Sigmoid colon (tissue), 6 donors: ENCODE measurements at regions not wholly inside any gene's neighbourhood (a gene's known extent, or its start where the extent isn't known, plus 50 kb on each side); places are given as distances from the start of the nearest gene placed in this dataset.

Experiments used
- DNase-seq: peaks from one replicate; pipeline ENCODE4 v3.0.0-alpha.2; 2019
- H3K27ac ChIP-seq, 4 donors: fragments of 200-600 bp; sonication (generic); one replicate each; pipeline ENCODE4 v1.5.1; 2016 to 2019; ENCODE audit warnings: mild to moderate bottlenecking in 1 of 4
- H3K27me3 ChIP-seq, 3 donors: fragments of 200-600 bp; sonication (generic); one replicate each; pipeline ENCODE4 v1.5.1; 2019; ENCODE audit warnings: mild to moderate bottlenecking in 1 of 3
- H3K36me3 ChIP-seq, 4 donors: fragments of 200-600 bp; sonication (generic); one replicate each; pipeline ENCODE4 v1.5.1; 2016 to 2019
- H3K4me1 ChIP-seq, 4 donors: fragments of 200-600 bp; sonication (generic); one replicate each; pipeline ENCODE4 v1.5.1; 2017 to 2019
- H3K4me3 ChIP-seq, 4 donors: fragments of 200-600 bp; sonication (generic); one replicate each; pipeline ENCODE4 v1.5.1; 2017 to 2019; ENCODE audit warnings: mild to moderate bottlenecking in 2 of 4, moderate library complexity in 1 of 4
- H3K9me3 ChIP-seq, 4 donors: fragments of 200-600 bp in 3 of 4; sonication (generic) in 3 of 4; one replicate each; pipeline versions ENCODE4 v1.5.1 to v1.6.1; 2013 to 2019
- CTCF ChIP-seq, 4 experiments: fragments of 450-650 bp in 3 of 4; fragments of 200-600 bp in 1 of 4; IDR thresholded peaks; one replicate each; pipeline ENCODE4 v1.5.1; 2016 to 2019; ENCODE audit warnings: antibody characterized with exemption in 4 of 4, mild to moderate bottlenecking in 3 of 4, moderate library complexity in 2 of 4
- EP300 ChIP-seq, 4 donors: sonication (generic); formaldehyde crosslinking; IDR thresholded peaks; one replicate each; pipeline ENCODE4 v1.6.1; 2017; ENCODE audit warnings: antibody characterized with exemption in 4 of 4
- POLR2A ChIP-seq, 2 donors: fragments of 450-650 bp; IDR thresholded peaks; one replicate each; pipeline ENCODE4 v1.6.1; 2016; ENCODE audit warnings: antibody characterized with exemption in 2 of 2, mild to moderate bottlenecking in 2 of 2, moderate library complexity in 2 of 2
- POLR2AphosphoS5 ChIP-seq, 4 donors: sonication (generic); formaldehyde crosslinking; IDR thresholded peaks; one replicate each; pipeline ENCODE4 v1.6.1; 2017; ENCODE audit warnings: antibody characterized with exemption in 4 of 4
- WGBS, 2 donors: extraction: QIAGEN DNeasy Blood & Tissue Kit; methylation state at CpG; one replicate each; pipeline ENCODE4 v1.1.7; 2013; 5-methylcytosine and 5-hydroxymethylcytosine counted together
- intact Hi-C: fragments of 100-400 bp; cut with DNase I; formaldehyde crosslinking; loops from one replicate; pipeline ENCODE4 v1.15.1; 2023
- donor health status: healthy with polysubstance abuse.
- donor health status: healthy.

DNA sequence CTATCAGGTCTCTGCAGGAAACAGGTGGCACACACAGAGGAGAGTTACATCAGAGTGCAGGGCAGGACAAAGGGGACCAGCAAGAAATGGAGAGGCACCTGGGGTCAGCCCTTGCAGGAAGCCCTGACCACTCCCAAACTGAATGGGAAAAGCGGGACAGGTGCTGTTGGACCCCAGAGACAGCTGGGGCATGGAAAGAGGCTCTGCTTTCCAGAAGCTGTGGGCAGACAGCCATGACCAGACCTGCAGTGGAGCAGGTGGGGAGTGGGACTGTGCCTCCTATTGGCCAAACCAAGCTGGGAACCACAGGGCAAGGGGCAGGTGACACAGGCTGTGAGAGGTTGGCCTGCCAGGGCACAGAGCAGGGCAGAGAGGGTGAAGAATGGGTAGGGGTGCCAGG lies 125.8 kb downstream of the BOD1 start:
- Histone ChIP-seq H3K27me3 (no peaks in the 10 kb centered on the region), H3K9me3 (no peaks in the 10 kb centered on the region), H3K27ac (no peak overlapping the region), H3K4me3 (no peak overlapping the region), H3K36me3 (no peaks in the 10 kb centered on the region), H3K4me1 (peaks cover 0 to 40% (median 28%) of the 10 kb centered on the region in 4 donors)
- intact Hi-C loops, result no loop called here
- no peak for TF ChIP-seq CTCF (IDR thresholded peaks at IDR 0.05)
- no peak for TF ChIP-seq POLR2A (IDR thresholded peaks at IDR 0.05)
- no peak for TF ChIP-seq EP300 (IDR thresholded peaks at IDR 0.05)
- no peak for TF ChIP-seq POLR2AphosphoS5 (IDR thresholded peaks at IDR 0.05)
- no peak for DNase-seq
- WGBS, 2 donors, result 73 to 86% methylated on average over 1 of the region's 1 CpG

DNA sequence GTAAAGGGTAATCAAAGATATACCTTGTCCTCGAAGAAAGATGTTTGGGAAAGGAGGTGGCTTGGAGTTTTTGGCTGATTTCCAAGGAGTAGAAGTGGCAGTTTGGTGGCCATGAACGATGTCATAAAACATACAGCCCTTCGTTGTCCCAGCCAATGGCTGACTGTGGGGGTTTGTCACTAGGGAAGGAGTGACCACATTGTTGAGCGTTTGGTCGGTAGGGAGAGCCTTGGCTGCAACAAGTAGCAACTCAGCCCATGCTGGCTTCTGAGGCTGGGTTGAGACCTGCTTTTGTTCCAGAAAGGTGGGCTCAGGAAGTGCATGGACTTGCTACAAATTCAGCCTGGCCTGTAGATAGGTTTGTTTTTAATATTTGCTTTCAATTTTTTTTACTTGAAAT lies 128.3 kb downstream of the BOD1 start:
- Histone ChIP-seq H3K36me3 (no peaks in the 10 kb centered on the region), H3K27me3 (no peaks in the 10 kb centered on the region), H3K9me3 (no peaks in the 10 kb centered on the region), H3K4me3 (no peak overlapping the region), H3K27ac (peak overlapping the region in 1 of 4 donors; percentile 84), H3K4me1 (peaks cover 0 to 31% (median 17%) of the 10 kb centered on the region in 4 donors)
- intact Hi-C loops, result no loop called here
- DNase-seq, result no peak
- 20 to 56% methylated on average over 5 of the region's 5 CpGs for WGBS, 2 donors
- TF ChIP-seq POLR2AphosphoS5 (IDR thresholded peaks at IDR 0.05), result no peak
- TF ChIP-seq CTCF (IDR thresholded peaks at IDR 0.05), result no peak
- TF ChIP-seq POLR2A (IDR thresholded peaks at IDR 0.05), result no peak
- no peak for TF ChIP-seq EP300 (IDR thresholded peaks at IDR 0.05)

- no peaks in the 10 kb centered on the region for H3K27me3 ChIP-seq
- no peak for DNase-seq
- H3K9me3 ChIP-seq, result no peaks in the 10 kb centered on the region
- peak overlapping the region in 3 of 4 donors; percentile 75 to 84 (median 77) for H3K27ac ChIP-seq
- TF ChIP-seq POLR2A (IDR thresholded peaks at IDR 0.05) (no peak), POLR2AphosphoS5 (IDR thresholded peaks at IDR 0.05) (no peak), EP300 (IDR thresholded peaks at IDR 0.05) (no peak), CTCF (IDR thresholded peaks at IDR 0.05) (no peak)
- H3K36me3 ChIP-seq, result no peaks in the 10 kb centered on the region
- no peak overlapping the region for H3K4me3 ChIP-seq
- 54 to 76% methylated on average over 1 of the region's 1 CpG for WGBS, 2 donors
- H3K4me1 ChIP-seq, result peaks cover 0 to 31% (median 17%) of the 10 kb centered on the region in 4 donors
- intact Hi-C loops, result no loop called here
These were observed 129.2 kb downstream of the BOD1 start for GRCh38 chr5:173487300-173487699.

DNA sequence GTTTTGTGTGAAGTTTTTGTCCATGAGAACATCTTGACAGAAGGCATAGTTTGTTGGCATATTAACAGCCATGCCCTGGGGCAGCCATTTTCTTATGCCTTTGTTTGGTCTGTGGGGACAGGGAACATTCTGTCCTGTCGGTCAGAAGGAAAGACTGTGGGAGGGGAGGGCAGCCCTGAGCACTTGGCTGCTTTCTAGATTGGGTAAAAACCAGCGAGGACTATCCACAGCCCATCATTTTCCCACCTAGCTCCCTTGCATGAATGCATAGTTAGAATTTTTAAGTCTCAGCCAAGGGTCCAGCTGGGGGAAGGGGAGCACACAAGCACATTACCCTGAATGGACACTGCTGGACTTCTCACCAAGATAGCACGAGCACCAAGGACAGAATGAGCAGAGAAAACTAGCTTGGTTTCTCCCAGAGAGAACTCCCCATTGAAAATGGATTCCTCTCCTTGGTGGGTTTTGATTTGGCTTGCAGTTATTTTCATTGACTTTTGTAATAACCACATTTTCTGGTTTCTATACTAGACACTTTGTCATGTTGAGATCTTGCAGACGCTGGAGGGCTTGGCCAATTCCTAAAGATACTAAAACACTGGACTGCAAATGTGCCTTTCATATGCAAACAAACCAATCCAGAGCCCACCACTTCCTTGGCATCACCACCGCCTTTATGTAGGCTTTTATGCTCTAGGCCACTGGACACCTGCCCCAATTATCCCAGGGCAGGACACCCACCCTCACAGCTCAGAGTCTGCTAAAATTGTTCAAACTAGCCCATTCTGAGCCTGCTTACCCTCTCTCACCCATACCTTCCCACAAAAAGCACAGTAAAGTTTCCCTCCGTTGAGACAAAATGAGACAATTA lies 129.9 kb downstream of the BOD1 start:
- H3K9me3 ChIP-seq, result no peaks in the 10 kb centered on the region
- peak overlapping the region; percentile 49 to 84 (median 76) for H3K27ac ChIP-seq
- no peaks in the 10 kb centered on the region for H3K36me3 ChIP-seq
- no peaks in the 10 kb centered on the region for H3K27me3 ChIP-seq
- no peak overlapping the region for H3K4me3 ChIP-seq
- peaks cover 0 to 31% (median 17%) of the 10 kb centered on the region in 4 donors for H3K4me1 ChIP-seq
- WGBS, 2 donors, result 65 to 73% methylated on average over 6 of the region's 6 CpGs
- intact Hi-C loops, result no loop called here
- TF ChIP-seq POLR2A (IDR thresholded peaks at IDR 0.05) (no peak), POLR2AphosphoS5 (IDR thresholded peaks at IDR 0.05) (peak; percentile 43 to 82 (median 72)), EP300 (IDR thresholded peaks at IDR 0.05) (peak in 3 of 4 donors; percentile 69 to 93 (median 87)), CTCF (IDR thresholded peaks at IDR 0.05) (no peak)
- no peak for DNase-seq
